ENCODE measurements at regions not wholly inside any gene's neighbourhood (a gene's known extent, or its start where the extent isn't known, plus 50 kb on each side); places are given as distances from the start of the nearest gene placed in this dataset.
"Not testable (repeated sequence)": the region's sequence is repeated elsewhere in the genome, so short reads cannot be mapped to it uniquely, and the experiment has no call there.

DNA sequence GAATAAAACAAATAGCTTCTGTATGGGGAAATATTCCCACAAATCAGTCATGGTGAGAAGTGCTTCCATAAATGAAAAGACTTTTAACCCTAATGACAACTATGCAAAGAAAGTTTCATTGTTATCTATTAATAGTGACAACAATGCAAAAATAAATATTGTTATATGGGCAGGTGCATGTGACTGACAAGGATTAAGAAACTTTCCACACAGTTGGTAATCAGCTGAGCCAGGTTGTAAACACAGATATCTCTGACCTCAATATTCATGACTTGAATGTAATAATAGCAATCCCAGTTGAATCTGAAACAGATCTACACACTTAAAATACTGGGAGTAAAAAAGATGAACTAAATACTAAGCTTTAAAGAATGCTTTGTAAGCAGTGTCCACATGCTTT, 517.0 kb upstream of the SOX11 start:
- Mint-ChIP-seq H3K27me3 (no peaks in the 10 kb centered on the region), H3K27ac (ENCODE audit: low read depth) (no peak overlapping the region), H3K4me3 (no peak overlapping the region), H3K36me3 (ENCODE audit: insufficient read depth) (no peaks in the 10 kb centered on the region), H3K9me3 (peaks cover 7% of the 10 kb centered on the region), H3K4me1 (no peaks in the 10 kb centered on the region)
- DNase-seq (ENCODE audit: low spot score in 2 of 2) (no peak), ATAC-seq (replicated peaks; ENCODE audit: extremely low read depth, poor library complexity, severe bottlenecking) (no peak)

DNA sequence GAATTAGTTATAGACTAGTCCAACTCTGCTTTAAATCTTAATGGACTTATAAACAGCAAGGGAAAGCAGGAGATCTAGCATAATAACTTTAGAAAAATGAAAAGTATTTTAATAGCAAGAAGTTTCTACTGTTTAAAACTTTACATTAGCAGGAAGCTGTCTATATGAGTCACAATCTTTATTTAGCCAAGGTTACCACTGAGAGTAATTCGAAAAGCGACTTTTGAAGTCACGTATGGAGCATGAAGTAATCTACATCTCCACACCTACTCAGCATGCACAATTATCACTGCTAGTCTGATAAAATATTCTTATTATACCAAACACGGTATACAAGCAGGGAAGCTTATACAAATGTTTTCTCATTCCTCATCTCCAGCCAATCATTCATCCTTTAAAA, 515.4 kb upstream of the SOX11 start:
- DNase-seq (ENCODE audit: low spot score in 2 of 2): no peak
- Mint-ChIP-seq H3K27me3 (no peaks in the 10 kb centered on the region), H3K4me1 (no peaks in the 10 kb centered on the region), H3K9me3 (peaks cover 7% of the 10 kb centered on the region), H3K27ac (ENCODE audit: low read depth) (no peak overlapping the region), H3K4me3 (no peak overlapping the region), H3K36me3 (ENCODE audit: insufficient read depth) (no peaks in the 10 kb centered on the region)
- no peak for ATAC-seq (replicated peaks; ENCODE audit: extremely low read depth, poor library complexity, severe bottlenecking)

DNA sequence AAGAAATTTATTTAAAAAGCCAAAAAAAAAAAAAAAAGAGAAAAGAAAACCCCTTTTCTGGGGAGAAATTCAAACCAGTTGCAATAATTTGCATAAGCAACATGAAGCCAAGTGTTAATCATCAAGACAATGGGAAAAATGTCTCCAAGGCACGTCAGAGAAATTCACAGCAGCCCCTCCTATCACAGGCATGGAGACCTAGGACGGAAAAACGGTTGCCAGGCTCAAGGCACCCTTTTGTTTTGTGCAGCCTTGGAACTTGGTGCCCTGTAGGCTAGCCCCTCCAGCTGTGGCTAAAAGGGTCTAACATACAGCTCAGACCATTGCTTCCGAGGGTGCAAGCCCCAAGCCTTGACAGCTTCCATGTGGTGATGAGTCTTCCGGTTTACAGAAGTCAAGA, 509.2 kb upstream of the SOX11 start:
- DNase-seq (ENCODE audit: low spot score in 2 of 2) (no peak), ATAC-seq (replicated peaks; ENCODE audit: extremely low read depth, poor library complexity, severe bottlenecking) (no peak)
- Mint-ChIP-seq H3K27me3 (no peaks in the 10 kb centered on the region), H3K27ac (ENCODE audit: low read depth) (no peak overlapping the region), H3K4me1 (no peaks in the 10 kb centered on the region), H3K36me3 (ENCODE audit: insufficient read depth) (no peaks in the 10 kb centered on the region), H3K4me3 (no peak overlapping the region), H3K9me3 (peaks cover 16% of the 10 kb centered on the region)

DNA sequence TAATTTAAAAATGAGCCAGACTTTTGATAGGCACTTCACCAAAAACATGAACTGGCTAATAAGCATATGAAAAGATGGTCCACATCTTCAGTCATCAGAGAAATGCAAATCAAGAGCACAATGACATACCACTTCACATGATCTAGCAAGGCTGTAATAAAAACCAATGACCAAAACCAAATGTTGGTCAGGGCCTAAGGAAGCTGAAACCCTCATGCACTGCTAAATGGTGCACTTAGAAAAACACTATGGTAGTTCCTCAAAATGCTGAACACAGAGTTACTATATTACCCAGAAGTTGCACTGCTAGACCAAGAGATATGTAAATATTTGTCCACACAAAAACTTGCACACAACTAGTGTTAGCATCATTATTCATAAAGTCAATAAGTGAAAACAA, 504.9 kb upstream of the SOX11 start:
- ATAC-seq (replicated peaks; ENCODE audit: extremely low read depth, poor library complexity, severe bottlenecking): no peak

DNA sequence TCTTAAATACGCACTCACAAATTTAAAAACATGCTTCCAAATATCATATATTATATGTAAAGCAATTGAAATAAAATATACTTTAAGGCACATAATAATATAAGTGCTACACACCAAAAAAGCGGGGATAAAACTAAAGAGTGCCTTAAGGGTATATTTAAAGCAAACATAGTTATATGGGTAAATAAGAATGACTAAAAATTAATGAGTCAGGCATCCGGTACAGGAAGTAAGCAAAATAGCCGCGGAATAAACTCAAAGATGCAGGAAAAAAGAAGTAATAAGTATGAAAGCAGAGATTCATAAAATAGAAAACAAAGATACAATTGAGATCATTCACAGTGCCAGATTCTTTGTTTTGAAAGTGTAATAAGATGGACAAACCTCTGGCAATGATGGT, 503.5 kb upstream of the SOX11 start:
- Mint-ChIP-seq H3K4me1 (no peaks in the 10 kb centered on the region), H3K9me3 (peaks cover 15% of the 10 kb centered on the region), H3K27ac (ENCODE audit: low read depth) (no peak overlapping the region), H3K4me3 (no peak overlapping the region), H3K27me3 (no peaks in the 10 kb centered on the region), H3K36me3 (ENCODE audit: insufficient read depth) (no peaks in the 10 kb centered on the region)
- no peak for ATAC-seq (replicated peaks; ENCODE audit: extremely low read depth, poor library complexity, severe bottlenecking)
- no peak for DNase-seq (ENCODE audit: low spot score in 2 of 2)

More for the DNA sequence above, 504.9 kb upstream of the SOX11 start:
- H3K4me1 Mint-ChIP-seq: no peaks in the 10 kb centered on the region
- no peaks in the 10 kb centered on the region for H3K36me3 Mint-ChIP-seq (ENCODE audit: insufficient read depth)
- no peak overlapping the region for H3K27ac Mint-ChIP-seq (ENCODE audit: low read depth)
- DNase-seq (ENCODE audit: low spot score in 2 of 2): no peak
- no peak overlapping the region for H3K4me3 Mint-ChIP-seq
- H3K27me3 Mint-ChIP-seq: no peaks in the 10 kb centered on the region
- H3K9me3 Mint-ChIP-seq: peaks cover 19% of the 10 kb centered on the region

DNA sequence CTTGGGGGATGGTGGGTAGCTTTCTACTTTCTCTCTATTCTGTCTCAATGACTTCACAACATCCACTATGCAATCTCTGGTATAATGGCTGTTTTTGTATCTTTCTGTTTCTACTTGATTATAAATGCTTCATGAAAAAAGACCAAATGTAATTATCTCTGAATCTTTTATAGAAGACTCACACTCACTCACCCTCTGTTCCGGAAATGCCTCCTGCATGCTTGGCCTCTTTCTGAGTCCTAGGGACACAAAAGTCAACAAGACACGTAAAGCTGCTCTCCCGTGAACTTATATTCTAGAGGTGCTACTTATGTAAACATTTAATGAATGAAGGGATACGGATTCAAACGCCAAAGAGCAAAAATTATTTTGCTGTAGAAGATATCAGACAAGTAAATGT, 502.2 kb upstream of the SOX11 start:
- ATAC-seq (replicated peaks; ENCODE audit: extremely low read depth, poor library complexity, severe bottlenecking) (no peak), DNase-seq (ENCODE audit: low spot score in 2 of 2) (no peak)
- no peak overlapping the region for H3K4me3 Mint-ChIP-seq
- no peaks in the 10 kb centered on the region for H3K36me3 Mint-ChIP-seq (ENCODE audit: insufficient read depth)
- H3K9me3 Mint-ChIP-seq: peaks cover 18% of the 10 kb centered on the region
- no peaks in the 10 kb centered on the region for H3K27me3 Mint-ChIP-seq
- no peaks in the 10 kb centered on the region for H3K4me1 Mint-ChIP-seq
- no peak overlapping the region for H3K27ac Mint-ChIP-seq (ENCODE audit: low read depth)

DNA sequence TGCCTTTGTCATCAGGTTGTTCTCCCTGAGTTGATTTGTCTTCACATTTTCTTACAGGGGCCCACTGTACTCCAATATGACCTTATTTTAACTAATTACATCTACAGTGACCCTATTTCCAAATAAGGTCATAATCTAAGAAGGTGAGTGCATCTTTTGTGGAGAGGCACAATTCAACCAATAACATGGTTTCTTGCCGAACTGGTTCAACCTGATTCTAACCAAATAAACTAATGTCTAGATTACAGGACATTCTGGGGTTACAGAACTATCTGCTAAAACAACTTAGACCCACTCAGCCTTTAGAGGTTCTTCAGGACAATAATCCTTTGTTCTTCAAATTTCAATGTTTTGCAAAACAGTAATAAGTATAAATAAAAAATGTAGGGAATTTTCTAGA, 496.5 kb upstream of the SOX11 start:
- Mint-ChIP-seq H3K4me1 (no peaks in the 10 kb centered on the region), H3K27ac (ENCODE audit: low read depth) (no peak overlapping the region), H3K4me3 (no peak overlapping the region), H3K9me3 (peaks cover 13% of the 10 kb centered on the region), H3K27me3 (no peaks in the 10 kb centered on the region), H3K36me3 (ENCODE audit: insufficient read depth) (peaks cover 1% of the 10 kb centered on the region)
- DNase-seq (ENCODE audit: low spot score in 2 of 2) (no peak), ATAC-seq (replicated peaks; ENCODE audit: extremely low read depth, poor library complexity, severe bottlenecking) (no peak)

DNA sequence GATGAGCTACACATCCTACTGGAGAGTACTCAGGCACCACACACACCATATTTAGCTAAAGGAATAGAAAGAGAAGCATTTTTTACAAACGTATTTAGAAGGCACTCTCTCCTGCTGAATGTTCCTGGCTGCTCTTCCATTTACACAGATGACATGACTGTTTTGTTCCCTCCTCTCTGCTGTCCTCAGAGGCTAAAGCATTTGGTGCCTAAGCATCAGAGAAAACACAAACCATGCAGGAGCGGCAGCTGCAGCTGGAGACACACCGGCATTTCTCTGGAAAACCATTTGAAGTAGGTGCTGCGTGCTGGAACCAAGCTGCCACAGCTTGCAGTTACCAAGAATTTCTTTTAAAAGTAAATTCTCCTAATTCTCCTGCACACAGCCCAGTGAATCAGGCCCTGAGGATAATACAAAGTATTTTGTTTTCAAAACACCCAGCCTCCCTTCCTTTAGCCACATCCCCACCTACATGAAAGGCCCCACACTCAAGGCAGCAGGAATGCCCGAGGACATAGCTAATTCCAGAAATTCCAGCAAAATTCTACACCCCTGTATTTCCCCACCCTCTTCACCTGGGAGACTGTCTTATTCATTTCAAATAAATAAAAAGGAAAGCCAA, 488.9 kb upstream of the SOX11 start:
- H3K4me3 Mint-ChIP-seq: no peak overlapping the region
- H3K4me1 Mint-ChIP-seq: no peaks in the 10 kb centered on the region
- ATAC-seq (replicated peaks; ENCODE audit: extremely low read depth, poor library complexity, severe bottlenecking) (no peak), DNase-seq (ENCODE audit: low spot score in 2 of 2) (no peak)
- H3K36me3 Mint-ChIP-seq (ENCODE audit: insufficient read depth): peaks cover 1% of the 10 kb centered on the region
- H3K9me3 Mint-ChIP-seq: peaks cover 22% of the 10 kb centered on the region
- no peaks in the 10 kb centered on the region for H3K27me3 Mint-ChIP-seq
- H3K27ac Mint-ChIP-seq (ENCODE audit: low read depth): no peak overlapping the region

DNA sequence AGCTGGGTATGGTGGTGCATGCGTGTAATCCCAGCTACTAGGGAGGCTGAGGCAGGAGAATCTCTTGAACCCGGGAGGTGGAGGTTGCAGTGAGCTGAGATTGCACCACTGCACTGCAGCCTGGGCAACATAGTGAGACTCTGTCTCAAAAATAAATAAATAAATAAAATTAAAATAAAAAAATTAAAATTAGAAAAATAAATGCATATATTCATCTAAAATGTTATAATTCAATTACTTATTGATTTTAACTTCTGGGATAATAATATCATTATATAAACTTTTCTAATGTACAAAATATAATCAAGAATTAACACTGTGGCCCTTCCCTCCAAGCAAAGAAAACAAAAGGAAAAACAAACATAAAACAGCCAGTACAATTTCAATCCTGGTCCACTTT, 485.4 kb upstream of the SOX11 start:
- not testable (repeated sequence) for H3K4me1 Mint-ChIP-seq; H3K4me3 Mint-ChIP-seq; ATAC-seq (replicated peaks; ENCODE audit: extremely low read depth, poor library complexity, severe bottlenecking); DNase-seq (ENCODE audit: low spot score in 2 of 2); H3K27me3 Mint-ChIP-seq; H3K27ac Mint-ChIP-seq (ENCODE audit: low read depth); H3K36me3 Mint-ChIP-seq (ENCODE audit: insufficient read depth)
- H3K9me3 Mint-ChIP-seq: peaks cover 22% of the 10 kb centered on the region

DNA sequence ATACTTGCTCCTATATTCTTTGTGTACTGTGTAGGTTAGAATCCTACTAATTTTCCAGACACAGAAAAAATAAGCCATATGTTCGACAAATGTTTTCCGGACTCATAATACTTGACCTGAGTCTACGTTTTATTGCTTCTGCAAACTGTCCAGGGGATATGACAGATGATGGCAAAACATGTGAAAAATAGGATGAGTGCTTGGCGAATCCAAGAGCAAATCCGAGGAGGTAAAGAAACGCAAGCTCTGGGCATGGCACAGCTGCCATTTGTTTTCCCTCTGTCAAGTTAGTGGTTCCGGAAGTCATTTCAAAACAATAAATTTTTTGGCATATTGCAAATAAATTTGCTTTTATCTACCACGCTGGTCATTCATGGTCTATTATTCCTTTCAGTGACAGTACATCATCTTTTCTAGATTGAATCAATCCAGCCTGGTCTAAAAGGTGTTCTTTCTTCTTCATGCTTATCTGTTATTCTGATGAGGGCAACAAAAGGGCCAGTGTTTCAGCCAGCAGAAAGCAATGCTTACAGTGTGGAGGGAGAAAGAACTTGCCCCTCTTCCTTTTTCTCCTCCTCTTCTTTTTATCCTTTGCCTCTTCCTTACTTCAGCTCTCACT, 476.1 kb upstream of the SOX11 start:
- Mint-ChIP-seq H3K9me3 (peaks cover 29% of the 10 kb centered on the region), H3K36me3 (ENCODE audit: insufficient read depth) (no peaks in the 10 kb centered on the region), H3K4me3 (no peak overlapping the region), H3K4me1 (no peaks in the 10 kb centered on the region), H3K27me3 (no peaks in the 10 kb centered on the region), H3K27ac (ENCODE audit: low read depth) (no peak overlapping the region)
- ATAC-seq (replicated peaks; ENCODE audit: extremely low read depth, poor library complexity, severe bottlenecking): no peak
- DNase-seq (ENCODE audit: low spot score in 2 of 2): no peak

DNA sequence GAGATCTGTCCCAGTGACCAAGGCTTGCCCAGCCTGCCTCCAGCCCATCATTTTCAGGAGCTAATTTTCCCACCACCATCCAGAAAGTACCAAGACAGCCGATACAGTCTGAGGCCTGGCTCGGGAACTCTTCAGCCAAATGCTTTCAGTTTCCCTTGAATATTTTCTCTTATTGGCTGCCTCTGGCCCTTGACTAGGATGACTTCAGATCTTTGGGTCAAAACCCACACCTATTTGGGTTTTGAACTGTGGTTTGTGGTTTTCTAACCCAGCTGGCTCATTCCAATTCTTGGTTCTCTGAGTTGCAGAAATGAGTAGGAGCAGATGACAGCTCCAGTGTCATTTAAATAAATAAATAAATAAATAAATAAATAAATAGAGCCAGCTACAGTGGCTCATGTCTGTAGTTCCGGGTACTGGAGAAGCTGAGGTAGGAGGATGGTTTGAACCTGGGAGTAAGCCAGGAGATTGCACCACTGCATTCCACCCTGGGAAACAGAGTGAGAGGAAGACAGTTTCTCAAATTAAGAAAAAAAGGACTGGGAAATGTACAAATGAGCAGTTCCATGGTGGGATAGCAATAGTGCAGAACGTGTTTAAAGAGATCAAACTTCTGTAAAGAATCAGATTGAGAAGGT, 465.0 kb upstream of the SOX11 start:
- H3K27me3 Mint-ChIP-seq: no peaks in the 10 kb centered on the region
- H3K27ac Mint-ChIP-seq (ENCODE audit: low read depth): no peak overlapping the region

DNA sequence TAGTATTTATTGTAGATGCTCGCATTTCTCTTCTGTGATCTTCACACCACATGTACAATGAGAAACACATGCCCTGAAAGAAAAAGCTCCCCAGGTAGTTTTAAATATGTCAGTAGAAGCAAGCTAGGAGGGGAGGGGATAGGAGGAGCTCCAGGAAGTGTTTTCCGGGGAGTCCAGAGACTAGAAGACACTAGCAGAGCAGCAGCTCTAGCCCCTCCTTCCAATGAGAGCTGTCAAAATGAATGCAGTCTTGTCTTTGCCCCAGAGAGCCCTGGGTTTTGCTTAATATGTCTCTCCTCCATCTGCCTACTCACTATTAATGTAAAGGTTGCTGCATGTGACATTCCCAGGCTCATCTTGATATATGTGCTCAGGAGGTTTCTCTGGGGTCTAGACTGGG, 462.6 kb upstream of the SOX11 start:
- no peak overlapping the region for H3K4me3 Mint-ChIP-seq
- H3K9me3 Mint-ChIP-seq: peaks cover 12% of the 10 kb centered on the region
- H3K27ac Mint-ChIP-seq (ENCODE audit: low read depth): no peak overlapping the region
- no peak for DNase-seq (ENCODE audit: low spot score in 2 of 2)
- no peak for ATAC-seq (replicated peaks; ENCODE audit: extremely low read depth, poor library complexity, severe bottlenecking)
- no peaks in the 10 kb centered on the region for H3K36me3 Mint-ChIP-seq (ENCODE audit: insufficient read depth)
- H3K27me3 Mint-ChIP-seq: no peaks in the 10 kb centered on the region
- H3K4me1 Mint-ChIP-seq: no peaks in the 10 kb centered on the region

More for the DNA sequence above, 465.0 kb upstream of the SOX11 start:
- DNase-seq (ENCODE audit: low spot score in 2 of 2) (no peak), ATAC-seq (replicated peaks; ENCODE audit: extremely low read depth, poor library complexity, severe bottlenecking) (no peak)
- peaks cover 13% of the 10 kb centered on the region for H3K9me3 Mint-ChIP-seq
- no peaks in the 10 kb centered on the region for H3K36me3 Mint-ChIP-seq (ENCODE audit: insufficient read depth)
- no peak overlapping the region for H3K4me3 Mint-ChIP-seq
- H3K4me1 Mint-ChIP-seq: no peaks in the 10 kb centered on the region

DNA sequence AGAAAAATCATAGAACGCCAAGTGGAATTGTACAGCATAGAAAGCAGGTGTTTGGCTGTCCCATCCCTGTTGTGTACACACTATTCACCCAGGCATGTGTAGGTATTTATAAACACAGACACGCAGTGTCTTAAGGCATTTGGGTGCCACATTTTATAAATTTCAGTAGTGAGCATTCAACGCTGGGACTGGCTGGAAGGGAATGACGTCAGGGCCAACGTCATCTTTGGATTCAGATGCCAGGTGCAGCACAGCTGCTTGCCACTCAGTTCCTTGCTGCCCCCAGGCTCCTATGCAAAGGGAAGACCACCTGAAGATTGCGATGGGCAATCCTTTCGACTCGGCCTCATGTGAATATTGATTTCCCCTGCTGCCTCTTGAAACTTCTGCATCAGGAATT, 461.7 kb upstream of the SOX11 start:
- Mint-ChIP-seq H3K27me3 (no peaks in the 10 kb centered on the region), H3K4me3 (no peak overlapping the region), H3K36me3 (ENCODE audit: insufficient read depth) (no peaks in the 10 kb centered on the region), H3K27ac (ENCODE audit: low read depth) (no peak overlapping the region), H3K9me3 (peaks cover 4% of the 10 kb centered on the region), H3K4me1 (no peaks in the 10 kb centered on the region)
- ATAC-seq (replicated peaks; ENCODE audit: extremely low read depth, poor library complexity, severe bottlenecking) (no peak), DNase-seq (ENCODE audit: low spot score in 2 of 2) (no peak)
